ENCODE measurements at regions not wholly inside any gene's neighbourhood (a gene's known extent, or its start where the extent isn't known, plus 50 kb on each side); places are given as distances from the start of the nearest gene placed in this dataset.

- no peak for DNase-seq
- Histone ChIP-seq H3K27ac (ENCODE audit: low read depth, low read length) (no peak overlapping the region), H3K27me3 (ENCODE audit: control insufficient read depth, insufficient read depth, low read length, poor library complexity, severe bottlenecking) (no peaks in the 10 kb centered on the region), H3K9ac (ENCODE audit: extremely low read depth, low read length, poor library complexity, severe bottlenecking) (no peak overlapping the region), H3K9me3 (ENCODE audit: control insufficient read depth, low read length) (no peaks in the 10 kb centered on the region), H3K4me3 (ENCODE audit: low read length) (no peak overlapping the region), H3K4me1 (ENCODE audit: control insufficient read depth, insufficient read depth, low read length) (no peaks in the 10 kb centered on the region), H3K36me3 (ENCODE audit: control insufficient read depth, insufficient read depth, low read length) (no peaks in the 10 kb centered on the region)
- H3K4me1 Mint-ChIP-seq: no peaks in the 10 kb centered on the region
- no peaks in the 10 kb centered on the region for H3K36me3 Mint-ChIP-seq (ENCODE audit: low read depth)
- 86 to 96% methylated on average over 1 to 4 of the region's 4 CpGs for WGBS, 2 experiments (ENCODE audit: insufficient coverage in 1 of 2, insufficient read length in 1 of 2)
- H3K4me3 Mint-ChIP-seq: no peak overlapping the region
- no peak overlapping the region for H3K27ac Mint-ChIP-seq
- H3K9me3 Mint-ChIP-seq: no peaks in the 10 kb centered on the region
- H3K27me3 Mint-ChIP-seq (ENCODE audit: insufficient read depth): no peaks in the 10 kb centered on the region
- TF ChIP-seq, protein P1, sequence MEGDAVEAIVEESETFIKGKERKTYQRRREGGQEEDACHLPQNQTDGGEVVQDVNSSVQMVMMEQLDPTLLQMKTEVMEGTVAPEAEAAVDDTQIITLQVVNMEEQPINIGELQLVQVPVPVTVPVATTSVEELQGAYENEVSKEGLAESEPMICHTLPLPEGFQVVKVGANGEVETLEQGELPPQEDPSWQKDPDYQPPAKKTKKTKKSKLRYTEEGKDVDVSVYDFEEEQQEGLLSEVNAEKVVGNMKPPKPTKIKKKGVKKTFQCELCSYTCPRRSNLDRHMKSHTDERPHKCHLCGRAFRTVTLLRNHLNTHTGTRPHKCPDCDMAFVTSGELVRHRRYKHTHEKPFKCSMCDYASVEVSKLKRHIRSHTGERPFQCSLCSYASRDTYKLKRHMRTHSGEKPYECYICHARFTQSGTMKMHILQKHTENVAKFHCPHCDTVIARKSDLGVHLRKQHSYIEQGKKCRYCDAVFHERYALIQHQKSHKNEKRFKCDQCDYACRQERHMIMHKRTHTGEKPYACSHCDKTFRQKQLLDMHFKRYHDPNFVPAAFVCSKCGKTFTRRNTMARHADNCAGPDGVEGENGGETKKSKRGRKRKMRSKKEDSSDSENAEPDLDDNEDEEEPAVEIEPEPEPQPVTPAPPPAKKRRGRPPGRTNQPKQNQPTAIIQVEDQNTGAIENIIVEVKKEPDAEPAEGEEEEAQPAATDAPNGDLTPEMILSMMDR (conservative IDR thresholded peaks at IDR 0.05): no peak
Observed at GRCh38 chr5:163832155-163832554, 326.7 kb downstream of the MAT2B start.

GRCh38 chr5:163838738-163839137 lies 333.3 kb downstream of the MAT2B start:
- H3K4me3 Mint-ChIP-seq: no peak overlapping the region
- H3K9me3 Mint-ChIP-seq: no peaks in the 10 kb centered on the region
- H3K4me1 Mint-ChIP-seq: no peaks in the 10 kb centered on the region
- Histone ChIP-seq H3K27me3 (ENCODE audit: control insufficient read depth, insufficient read depth, low read length, poor library complexity, severe bottlenecking) (no peaks in the 10 kb centered on the region), H3K36me3 (ENCODE audit: control insufficient read depth, insufficient read depth, low read length) (no peaks in the 10 kb centered on the region), H3K4me3 (ENCODE audit: low read length) (no peak overlapping the region), H3K27ac (ENCODE audit: low read depth, low read length) (no peak overlapping the region), H3K4me1 (ENCODE audit: control insufficient read depth, insufficient read depth, low read length) (no peaks in the 10 kb centered on the region), H3K9me3 (ENCODE audit: control insufficient read depth, low read length) (no peaks in the 10 kb centered on the region), H3K9ac (ENCODE audit: extremely low read depth, low read length, poor library complexity, severe bottlenecking) (no peak overlapping the region)
- no peak overlapping the region for H3K27ac Mint-ChIP-seq
- no peaks in the 10 kb centered on the region for H3K36me3 Mint-ChIP-seq (ENCODE audit: low read depth)
- no peak for DNase-seq
- TF ChIP-seq, protein P1 (conservative IDR thresholded peaks at IDR 0.05): no peak
- H3K27me3 Mint-ChIP-seq (ENCODE audit: insufficient read depth): no peaks in the 10 kb centered on the region
- 75% methylated on average over 1 of the region's 1 CpG; no CpG with 5 or more reads in 1 of the 2 experiments for WGBS, 2 experiments (ENCODE audit: insufficient coverage in 1 of 2, insufficient read length in 1 of 2)

DNA sequence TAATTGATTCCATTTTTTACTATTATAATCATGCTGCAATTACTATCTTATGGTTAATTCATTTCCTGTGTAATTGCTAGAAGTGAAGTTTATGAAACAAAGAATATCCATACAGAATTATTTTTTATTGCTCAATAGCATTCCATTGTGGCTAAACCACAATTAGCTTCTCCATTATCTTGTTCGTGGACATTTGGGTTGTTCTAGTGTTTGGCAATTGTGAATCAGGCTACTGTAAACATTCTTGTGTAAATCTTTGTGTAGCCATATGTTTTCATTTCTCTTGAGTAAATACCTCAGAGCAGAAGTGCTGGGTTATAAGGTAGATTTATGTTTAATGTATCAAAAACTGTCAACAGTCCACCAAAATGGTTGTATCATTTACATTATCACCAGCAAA lies 341.1 kb downstream of the MAT2B start:
- Mint-ChIP-seq H3K36me3 (ENCODE audit: low read depth) (no peaks in the 10 kb centered on the region), H3K9me3 (no peaks in the 10 kb centered on the region), H3K4me1 (no peaks in the 10 kb centered on the region), H3K27me3 (ENCODE audit: insufficient read depth) (no peaks in the 10 kb centered on the region), H3K27ac (no peak overlapping the region), H3K4me3 (no peak overlapping the region)
- H3K9me3 ChIP-seq (ENCODE audit: control insufficient read depth, low read length): no peaks in the 10 kb centered on the region
- H3K27me3 ChIP-seq (ENCODE audit: control insufficient read depth, insufficient read depth, low read length, poor library complexity, severe bottlenecking): no peaks in the 10 kb centered on the region
- no peak overlapping the region for H3K4me3 ChIP-seq (ENCODE audit: low read length)
- no peak overlapping the region for H3K27ac ChIP-seq (ENCODE audit: low read depth, low read length)
- 75% methylated on average over 1 of the region's 1 CpG; no CpG with 5 or more reads in 1 of the 2 experiments for WGBS, 2 experiments (ENCODE audit: insufficient coverage in 1 of 2, insufficient read length in 1 of 2)
- DNase-seq: no peak
- no peaks in the 10 kb centered on the region for H3K4me1 ChIP-seq (ENCODE audit: control insufficient read depth, insufficient read depth, low read length)
- H3K36me3 ChIP-seq (ENCODE audit: control insufficient read depth, insufficient read depth, low read length): no peaks in the 10 kb centered on the region
- TF ChIP-seq, protein P1 (conservative IDR thresholded peaks at IDR 0.05): no peak
- H3K9ac ChIP-seq (ENCODE audit: extremely low read depth, low read length, poor library complexity, severe bottlenecking): no peak overlapping the region

Data from endodermal cell (in vitro differentiated cells).